GM20431 (cell line): ENCODE measurements at regions not wholly inside any gene's neighbourhood (a gene's known extent, or its start where the extent isn't known, plus 50 kb on each side); places are given as distances from the start of the nearest gene placed in this dataset.

Experiments
- in situ Hi-C: fragments of 300-500 bp; cut with MseI, MboI; formaldehyde crosslinking; loops from one replicate; pipeline ENCODE4 v1.15.0; 2020; ENCODE audit warnings: low sequenced_read_pairs; ENCODE audit not compliant: unreplicated experiment

GRCh38 chr4:124372916-124373315, 339.6 kb downstream of the ANKRD50 start:
- in situ Hi-C loops = no loop called here

- in situ Hi-C loops = no loop called here
Measured at GRCh38 chr4:124386163-124386562, 326.4 kb downstream of the ANKRD50 start.

- in situ Hi-C loops = no loop called here
Measured at GRCh38 chr4:124386648-124387047, 325.9 kb downstream of the ANKRD50 start.

GRCh38 chr4:124389591-124389990, 322.9 kb downstream of the ANKRD50 start:
- in situ Hi-C loops = no loop called here

GRCh38 chr4:124390861-124391260, 321.7 kb downstream of the ANKRD50 start:
- in situ Hi-C loops = no loop called here

GRCh38 chr4:124396333-124396732, 316.2 kb downstream of the ANKRD50 start:
- in situ Hi-C loops = no loop called here

- in situ Hi-C loops = no loop called here
Measured at GRCh38 chr4:124401606-124402005, 310.9 kb downstream of the ANKRD50 start.

- in situ Hi-C loops = no loop called here
Measured at GRCh38 chr4:124409044-124409443, 303.5 kb downstream of the ANKRD50 start.

- in situ Hi-C loops = no loop called here
Measured at GRCh38 chr4:124414276-124415040, 298.1 kb downstream of the ANKRD50 start.

- in situ Hi-C loops = no loop called here
Measured at GRCh38 chr4:124415146-124415545, 297.4 kb downstream of the ANKRD50 start.

- in situ Hi-C loops = no loop called here
Measured at GRCh38 chr4:124417371-124417770, 295.2 kb downstream of the ANKRD50 start.

GRCh38 chr4:124420166-124420695, 292.3 kb downstream of the ANKRD50 start:
- in situ Hi-C loops = no loop called here

GRCh38 chr4:124423160-124423559, 289.4 kb downstream of the ANKRD50 start:
- in situ Hi-C loops = no loop called here

- in situ Hi-C loops = no loop called here
Measured at GRCh38 chr4:124426279-124426678, 286.3 kb downstream of the ANKRD50 start.

GRCh38 chr4:124427095-124427767, 285.3 kb downstream of the ANKRD50 start:
- in situ Hi-C loops = no loop called here

- in situ Hi-C loops = no loop called here
Measured at GRCh38 chr4:124428648-124429047, 283.9 kb downstream of the ANKRD50 start.

GRCh38 chr4:124429746-124430250, 282.7 kb downstream of the ANKRD50 start:
- in situ Hi-C loops = no loop called here

GRCh38 chr4:124431653-124432192, 280.8 kb downstream of the ANKRD50 start:
- in situ Hi-C loops = no loop called here

GRCh38 chr4:124432500-124432899, 280.0 kb downstream of the ANKRD50 start:
- in situ Hi-C loops = no loop called here

GRCh38 chr4:124433044-124433443, 279.5 kb downstream of the ANKRD50 start:
- in situ Hi-C loops = no loop called here

GRCh38 chr4:124433500-124433899, 279.0 kb downstream of the ANKRD50 start:
- in situ Hi-C loops = no loop called here
